ENCODE measurements at regions not wholly inside any gene's neighbourhood (a gene's known extent, or its start where the extent isn't known, plus 50 kb on each side); places are given as distances from the start of the nearest gene placed in this dataset.

DNA sequence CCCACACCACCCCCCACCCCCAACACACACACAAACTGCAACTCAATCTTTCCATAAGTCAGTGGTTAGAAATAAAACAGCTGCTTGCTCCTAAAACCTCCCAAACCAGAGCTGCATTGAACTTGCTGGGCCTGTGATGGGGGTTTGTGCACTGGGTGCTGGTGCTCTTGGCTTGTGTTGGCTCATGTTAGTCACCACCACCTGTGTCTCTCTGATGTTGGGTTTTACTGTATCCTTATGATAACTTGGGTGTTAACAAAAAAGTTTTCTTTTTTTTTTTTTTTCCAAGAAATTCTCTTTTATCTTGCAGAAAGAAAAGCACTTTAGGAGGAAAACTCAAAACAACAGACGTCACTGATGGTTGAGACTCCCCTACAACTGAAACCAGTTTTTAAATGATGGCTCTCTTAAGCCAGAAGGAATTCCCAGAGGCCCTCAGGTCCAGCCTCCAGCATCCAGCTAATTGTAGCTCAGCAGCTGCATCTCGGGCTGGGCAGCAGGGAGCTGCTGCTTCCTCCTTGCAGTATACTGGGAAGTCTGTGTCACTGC, 79.9 kb upstream of the DRD2 start:
- WGBS (ENCODE audit: insufficient coverage) = 50% methylated on average over 1 of the region's 2 CpGs
- H3K27ac Mint-ChIP-seq = no peak overlapping the region
- H3K4me3 Mint-ChIP-seq = no peak overlapping the region
- no peaks in the 10 kb centered on the region for H3K79me2 ChIP-seq (ENCODE audit: insufficient read depth, low read length)
- no peaks in the 10 kb centered on the region for H4K20me1 ChIP-seq (ENCODE audit: insufficient read depth, low read length)
- H3K27ac ChIP-seq (ENCODE audit: low read depth in 1 of 2, low read length in 2 of 2) = no peak overlapping the region
- H2AFZ ChIP-seq (ENCODE audit: insufficient read depth, low read depth, low read length, poor library complexity, severe bottlenecking) = no peak overlapping the region
- H3K4me2 ChIP-seq (replicated peaks; ENCODE audit: extremely low read depth, low read length, poor library complexity, severe bottlenecking) = no peak overlapping the region
- no peaks in the 10 kb centered on the region for H3K4me1 ChIP-seq (ENCODE audit: control insufficient read depth in 1 of 2, insufficient read depth in 2 of 2, low read length in 2 of 2)
- peaks cover 2 to 7% (median 5%) of the 10 kb centered on the region in 3 donors for H3K27me3 Mint-ChIP-seq (ENCODE audit: low read depth in 3 of 3)
- H3K36me3 Mint-ChIP-seq = no peaks in the 10 kb centered on the region
- no peak for DNase-seq
- intact Hi-C loops (cut with micrococcal nuclease) = no loop called here
- H3K36me3 ChIP-seq (replicated peaks in 1 of 2; ENCODE audit: control insufficient read depth in 1 of 2, insufficient read depth in 2 of 2, low read length in 2 of 2) = no peaks in the 10 kb centered on the region
- H3K27me3 ChIP-seq (ENCODE audit: control insufficient read depth in 2 of 2, insufficient read depth in 2 of 2, low read length in 2 of 2) = no peaks in the 10 kb centered on the region
- H3K4me3 ChIP-seq (replicated peaks in 1 of 3; ENCODE audit: low read depth in 2 of 3, low read length in 3 of 3) = no peak overlapping the region
- H3K9ac ChIP-seq (ENCODE audit: insufficient read depth, low read length, poor library complexity, severe bottlenecking) = no peak overlapping the region
- H3K9me3 Mint-ChIP-seq = peaks cover 0 to 3% (median 0%) of the 10 kb centered on the region in 7 donors
- no peaks in the 10 kb centered on the region for H3K4me1 Mint-ChIP-seq
- TF ChIP-seq, protein P1, sequence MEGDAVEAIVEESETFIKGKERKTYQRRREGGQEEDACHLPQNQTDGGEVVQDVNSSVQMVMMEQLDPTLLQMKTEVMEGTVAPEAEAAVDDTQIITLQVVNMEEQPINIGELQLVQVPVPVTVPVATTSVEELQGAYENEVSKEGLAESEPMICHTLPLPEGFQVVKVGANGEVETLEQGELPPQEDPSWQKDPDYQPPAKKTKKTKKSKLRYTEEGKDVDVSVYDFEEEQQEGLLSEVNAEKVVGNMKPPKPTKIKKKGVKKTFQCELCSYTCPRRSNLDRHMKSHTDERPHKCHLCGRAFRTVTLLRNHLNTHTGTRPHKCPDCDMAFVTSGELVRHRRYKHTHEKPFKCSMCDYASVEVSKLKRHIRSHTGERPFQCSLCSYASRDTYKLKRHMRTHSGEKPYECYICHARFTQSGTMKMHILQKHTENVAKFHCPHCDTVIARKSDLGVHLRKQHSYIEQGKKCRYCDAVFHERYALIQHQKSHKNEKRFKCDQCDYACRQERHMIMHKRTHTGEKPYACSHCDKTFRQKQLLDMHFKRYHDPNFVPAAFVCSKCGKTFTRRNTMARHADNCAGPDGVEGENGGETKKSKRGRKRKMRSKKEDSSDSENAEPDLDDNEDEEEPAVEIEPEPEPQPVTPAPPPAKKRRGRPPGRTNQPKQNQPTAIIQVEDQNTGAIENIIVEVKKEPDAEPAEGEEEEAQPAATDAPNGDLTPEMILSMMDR (IDR thresholded peaks at IDR 0.05) = no peak
- no peaks in the 10 kb centered on the region for H3K9me3 ChIP-seq (replicated peaks in 1 of 2; ENCODE audit: control insufficient read depth in 1 of 2, insufficient read depth in 1 of 2, low read length in 2 of 2)

DNA sequence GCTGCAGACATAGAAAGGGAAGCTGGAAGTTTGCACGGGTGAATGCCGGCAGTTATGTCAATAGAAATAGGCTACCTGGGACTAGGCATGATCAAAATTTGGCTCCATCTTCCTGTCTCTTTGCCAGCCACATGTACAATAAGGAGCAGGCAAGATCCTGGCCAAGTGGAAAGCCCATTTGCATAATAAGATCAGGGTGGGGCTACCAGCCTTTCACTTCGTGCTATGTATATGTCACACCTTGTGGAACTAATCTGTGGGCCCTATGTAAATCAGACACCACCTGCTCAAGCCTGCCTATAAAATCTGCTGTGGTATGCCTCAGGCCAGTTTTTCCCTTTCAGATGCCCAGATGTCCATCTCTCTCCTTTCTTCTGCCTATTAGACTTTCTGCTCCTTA, 79.3 kb upstream of the DRD2 start:
- Histone ChIP-seq H3K27me3 (ENCODE audit: control insufficient read depth in 2 of 2, insufficient read depth in 2 of 2, low read length in 2 of 2) (no peaks in the 10 kb centered on the region), H3K36me3 (replicated peaks in 1 of 2; ENCODE audit: control insufficient read depth in 1 of 2, insufficient read depth in 2 of 2, low read length in 2 of 2) (no peaks in the 10 kb centered on the region), H3K9ac (ENCODE audit: insufficient read depth, low read length, poor library complexity, severe bottlenecking) (no peak overlapping the region), H3K9me3 (replicated peaks in 1 of 2; ENCODE audit: control insufficient read depth in 1 of 2, insufficient read depth in 1 of 2, low read length in 2 of 2) (no peaks in the 10 kb centered on the region), H4K20me1 (ENCODE audit: insufficient read depth, low read length) (no peaks in the 10 kb centered on the region), H3K4me2 (replicated peaks; ENCODE audit: extremely low read depth, low read length, poor library complexity, severe bottlenecking) (no peak overlapping the region), H3K4me1 (ENCODE audit: control insufficient read depth in 1 of 2, insufficient read depth in 2 of 2, low read length in 2 of 2) (no peaks in the 10 kb centered on the region), H3K4me3 (replicated peaks in 1 of 3; ENCODE audit: low read depth in 2 of 3, low read length in 3 of 3) (no peak overlapping the region), H3K27ac (ENCODE audit: low read depth in 1 of 2, low read length in 2 of 2) (no peak overlapping the region), H2AFZ (ENCODE audit: insufficient read depth, low read depth, low read length, poor library complexity, severe bottlenecking) (no peak overlapping the region), H3K79me2 (ENCODE audit: insufficient read depth, low read length) (no peaks in the 10 kb centered on the region)
- Mint-ChIP-seq H3K4me3 (no peak overlapping the region), H3K27ac (no peak overlapping the region), H3K27me3 (ENCODE audit: low read depth in 3 of 3) (peaks cover 2 to 10% (median 5%) of the 10 kb centered on the region in 3 donors), H3K4me1 (no peaks in the 10 kb centered on the region), H3K9me3 (peaks cover 0 to 3% (median 0%) of the 10 kb centered on the region in 7 donors), H3K36me3 (no peaks in the 10 kb centered on the region)
- intact Hi-C loops (cut with micrococcal nuclease) = no loop called here
- 53% methylated on average over 3 of the region's 3 CpGs for WGBS (ENCODE audit: insufficient coverage)
- DNase-seq = no peak
- TF ChIP-seq, protein P1 (IDR thresholded peaks at IDR 0.05) = no peak
